HepG2 (cell line): ENCODE measurements at regions not wholly inside any gene's neighbourhood (a gene's known extent, or its start where the extent isn't known, plus 50 kb on each side); places are given as distances from the start of the nearest gene placed in this dataset.

Source experiments
- ATAC-seq: fragments of 200-7000 bp; cut with Tn5 transposase; 3 replicates; pipeline ENCODE4 v1.9.1; 2020; ENCODE audit warnings: mild to moderate bottlenecking, moderate library complexity
- BruUV-seq: library from RNA; stranded (reverse); fragments of 400-500 nt; replicated peaks from 2 replicates; lab custom pipeline; 2021; lab: Mats Ljungman, UMichigan
- CTCF ChIA-PET: fragments of 300-600 bp; formaldehyde crosslinking; extraction: SDS; loops from one replicate; lab custom pipeline; 2021; ENCODE audit warnings: low total read pairs, inconsistent platforms, low intra/inter-chr PET ratio; lab: Yijun Ruan, JAX
- POLR2A ChIA-PET: fragments of 350-600 bp; sonication (Branson Sonifier 250); formaldehyde crosslinking; loops from one replicate; lab custom pipeline; 2020; ENCODE audit warnings: antibody characterized with exemption, inconsistent platforms; lab: Yijun Ruan, JAX
- DNase-seq: peaks from one replicate; pipeline ENCODE4 v3.0.0-alpha.2; 2015; ENCODE audit warnings: low spot score
- FAIRE-seq: peaks from 3 replicates; lab custom pipeline; 2011; peaks lifted over from hg19 to GRCh38; lab: Jason Lieb, UNC
- H2AFZ ChIP-seq: one replicate; pipeline ENCODE4 v1.6.1; 2011; ENCODE audit warnings: low read length, inconsistent platforms
- H3K27ac ChIP-seq: fragments of 300-600 bp; 3 replicates; pipeline ENCODE4 v1.8.0; 2011; ENCODE audit warnings: mixed run types, mild to moderate bottlenecking, mixed read lengths, low read length, inconsistent platforms; ENCODE audit not compliant: insufficient read depth; ENCODE audit errors: extremely low read length
- H3K27me3 ChIP-seq, 2 experiments: fragments of 200-600 bp in 1 of 2; 2 replicates in 1 of 2; 3 replicates in 1 of 2; pipeline versions ENCODE4 v1.6.0 to v1.8.0; 2011; ENCODE audit warnings: low read length in 2 of 2, mild to moderate bottlenecking in 2 of 2, moderate library complexity in 2 of 2, inconsistent platforms in 1 of 2; ENCODE audit not compliant: insufficient read depth in 2 of 2, control insufficient read depth in 1 of 2
- H3K36me3 ChIP-seq, 2 experiments: fragments of 200-600 bp in 1 of 2; replicated peaks in 1 of 2; 2 replicates in 1 of 2; 3 replicates in 1 of 2; pipeline versions ENCODE4 v1.5.1 to v1.8.0; 2011; ENCODE audit warnings: low read length in 2 of 2, inconsistent platforms in 1 of 2; ENCODE audit not compliant: insufficient read depth in 2 of 2, control insufficient read depth in 1 of 2
- H3K4me1 ChIP-seq: 2 replicates; pipeline ENCODE4 v1.5.1; 2012; ENCODE audit warnings: low read length, inconsistent platforms; ENCODE audit not compliant: insufficient read depth
- H3K4me2 ChIP-seq: 2 replicates; pipeline ENCODE4 v1.6.0; 2011; ENCODE audit warnings: low read depth, low read length, inconsistent platforms
- H3K4me3 ChIP-seq, 3 experiments: fragments of 200-600 bp in 1 of 3; sonication (generic), shearing (Covaris generic) in 1 of 3; replicated peaks in 1 of 3; 2 replicates each; pipeline ENCODE4 v1.5.1; 2011 to 2016; ENCODE audit warnings: low read length in 3 of 3, inconsistent platforms in 2 of 3, low read depth in 2 of 3, mild to moderate bottlenecking in 2 of 3, control low read depth in 1 of 3, mixed read lengths in 1 of 3; ENCODE audit not compliant: insufficient read depth in 1 of 3
- H3K79me2 ChIP-seq: one replicate; pipeline ENCODE4 v1.6.1; 2011; ENCODE audit warnings: low read length, inconsistent platforms; ENCODE audit not compliant: insufficient read depth
- H3K9ac ChIP-seq: 2 replicates; pipeline ENCODE4 v1.6.0; 2011; ENCODE audit warnings: mild to moderate bottlenecking, low read depth, low read length, inconsistent platforms; ENCODE audit not compliant: insufficient read depth
- H3K9me3 ChIP-seq: 2 replicates; pipeline ENCODE4 v1.5.1; 2012; ENCODE audit warnings: mild to moderate bottlenecking, low read length
- H4K20me1 ChIP-seq: 2 replicates; pipeline ENCODE4 v1.6.0; 2011; ENCODE audit warnings: inconsistent platforms, mild to moderate bottlenecking, low read length, moderate library complexity; ENCODE audit not compliant: insufficient read depth
- CBX5 ChIP-seq: sonication (generic); formaldehyde crosslinking; IDR thresholded peaks from 2 replicates; pipeline ENCODE4 v1.4.0; 2020; ENCODE audit warnings: missing genetic modification reagents, borderline replicate concordance
- EED ChIP-seq: sonication (generic); formaldehyde crosslinking; IDR thresholded peaks from 2 replicates; pipeline ENCODE4 v1.5.0; 2020; ENCODE audit warnings: mild to moderate bottlenecking, missing genetic modification reagents
- NFE2L1 ChIP-seq: sonication (generic); formaldehyde crosslinking; IDR thresholded peaks from 2 replicates; pipeline ENCODE4 v1.4.0; 2020; ENCODE audit warnings: missing genetic modification reagents, mild to moderate bottlenecking, borderline replicate concordance
- PAX8 ChIP-seq: sonication (generic); formaldehyde crosslinking; IDR thresholded peaks from 2 replicates; pipeline ENCODE4 v1.8.0; 2022; ENCODE audit warnings: mild to moderate bottlenecking, missing genetic modification reagents, borderline replicate concordance
- TSC22D2 ChIP-seq: sonication (generic); formaldehyde crosslinking; IDR thresholded peaks from 2 replicates; pipeline ENCODE4 v1.5.1; 2020; ENCODE audit warnings: missing genetic modification reagents, mild to moderate bottlenecking, borderline replicate concordance
- U2AF1 ChIP-seq: fragments of 200-400 bp; formaldehyde crosslinking; optimal IDR thresholded peaks from 2 replicates; pipeline ENCODE3; 2017; ENCODE audit warnings: mild to moderate bottlenecking, low read depth, low read length
- YEATS2 ChIP-seq: sonication (generic); formaldehyde crosslinking; IDR thresholded peaks from 2 replicates; pipeline ENCODE4 v1.4.0; 2020; ENCODE audit warnings: missing genetic modification reagents, borderline replicate concordance
- ZNF225 ChIP-seq: sonication (generic); formaldehyde crosslinking; IDR thresholded peaks from 2 replicates; pipeline ENCODE4 v1.4.0; 2020; ENCODE audit warnings: mild to moderate bottlenecking, missing genetic modification reagents
- ZSCAN22 ChIP-seq: sonication (generic); formaldehyde crosslinking; IDR thresholded peaks from 2 replicates; pipeline ENCODE4 v1.4.0; 2020; ENCODE audit warnings: mild to moderate bottlenecking, missing genetic modification reagents
- in situ Hi-C: cut with HindIII; loops from 2 replicates; pipeline ENCODE4 v1.10.0; 2017; ENCODE audit warnings: low pct_unique_long_range_greater_than_20kb; ENCODE audit not compliant: extremely low pct_ligation_motif_present
- intact Hi-C: fragments of 100-400 bp; cut with micrococcal nuclease; formaldehyde crosslinking; loops from one replicate; pipeline ENCODE4 v1.10.0; 2022; ENCODE audit not compliant: unreplicated experiment
- TF ChIP-seq, protein P1 (sequence below): sonication (generic); formaldehyde crosslinking; IDR thresholded peaks from 2 replicates; pipeline ENCODE4 v1.4.0; 2020; ENCODE audit warnings: missing genetic modification reagents
- TF ChIP-seq, protein P2 (sequence below): IDR thresholded peaks from 2 replicates; pipeline ENCODE4 v1.6.1; 2016; ENCODE audit warnings: low read depth, control low read depth
- TF ChIP-seq, protein P3 (sequence below): sonication (generic); formaldehyde crosslinking; IDR thresholded peaks from 2 replicates; pipeline ENCODE4 v1.5.0; 2020; ENCODE audit warnings: mild to moderate bottlenecking, missing genetic modification reagents, borderline replicate concordance
- TF ChIP-seq, protein P4 (sequence below): IDR thresholded peaks from 2 replicates; pipeline ENCODE4 v1.6.1; 2016; ENCODE audit warnings: low read depth
- TF ChIP-seq, protein P5 (sequence below): sonication (generic); formaldehyde crosslinking; IDR thresholded peaks from 2 replicates; pipeline ENCODE4 v1.4.0; 2020; ENCODE audit warnings: mild to moderate bottlenecking, missing genetic modification reagents, borderline replicate concordance
- TF ChIP-seq, protein P6 (sequence below): sonication (generic); formaldehyde crosslinking; IDR thresholded peaks from 2 replicates; pipeline ENCODE4 v1.5.0; 2020; ENCODE audit warnings: missing genetic modification reagents, mild to moderate bottlenecking, borderline replicate concordance

DNA sequence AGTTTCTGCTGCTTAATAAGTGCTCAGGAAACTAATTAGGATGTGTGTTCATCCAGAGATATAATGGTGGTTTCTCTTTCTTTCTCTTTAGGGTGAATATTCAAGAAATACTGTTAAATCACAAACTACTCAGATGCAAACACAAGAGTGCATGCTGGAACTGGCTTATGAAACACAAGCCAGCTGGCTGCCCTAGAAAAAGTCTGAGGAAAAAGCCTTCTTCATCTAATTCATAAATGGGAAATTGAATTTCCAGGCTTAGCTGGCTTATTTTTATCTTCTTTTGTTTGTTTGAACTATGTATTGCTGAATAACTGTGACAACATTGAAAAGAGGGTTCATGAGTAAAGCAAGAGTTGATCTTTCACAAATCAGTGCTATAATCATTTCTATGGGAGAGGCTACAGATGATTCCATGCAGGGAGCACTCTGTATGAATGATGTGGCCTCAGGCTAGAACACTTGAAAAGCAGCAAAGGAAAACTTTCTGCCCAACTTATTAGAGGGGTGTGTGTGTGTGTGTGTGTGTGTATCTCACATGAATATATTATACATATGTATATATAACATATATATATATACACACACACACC, 69.8 kb upstream of the SCEL start:
- Histone ChIP-seq H2AFZ (no peak overlapping the region), H3K4me2 (no peak overlapping the region), H4K20me1 (no peaks in the 10 kb centered on the region), H3K36me3 (no peaks in the 10 kb centered on the region), H3K4me3 (no peak overlapping the region), H3K27me3 (0 out of 5 replicates have a peak, but pooled peaks cover 0 to 2% of the 10 kb centered on the region in 2 experiments), H3K4me1 (no peaks in the 10 kb centered on the region), H3K79me2 (no peaks in the 10 kb centered on the region), H3K9ac (no peak overlapping the region), H3K9me3 (no peaks in the 10 kb centered on the region), H3K27ac (no peak overlapping the region)
- intact Hi-C loops: no loop called here
- ChIA-PET CTCF (no interaction called here), POLR2A (no interaction called here)
- ATAC-seq: no peak
- no peak for DNase-seq
- no peak for FAIRE-seq
- in situ Hi-C loops: no loop called here
- TF ChIP-seq YEATS2 (CRISPR knock-in tag): no peak
- no peak for TF ChIP-seq NFE2L1 (CRISPR knock-in tag)
- TF ChIP-seq ZNF225 (CRISPR knock-in tag): no peak
- TF ChIP-seq, protein P1, sequence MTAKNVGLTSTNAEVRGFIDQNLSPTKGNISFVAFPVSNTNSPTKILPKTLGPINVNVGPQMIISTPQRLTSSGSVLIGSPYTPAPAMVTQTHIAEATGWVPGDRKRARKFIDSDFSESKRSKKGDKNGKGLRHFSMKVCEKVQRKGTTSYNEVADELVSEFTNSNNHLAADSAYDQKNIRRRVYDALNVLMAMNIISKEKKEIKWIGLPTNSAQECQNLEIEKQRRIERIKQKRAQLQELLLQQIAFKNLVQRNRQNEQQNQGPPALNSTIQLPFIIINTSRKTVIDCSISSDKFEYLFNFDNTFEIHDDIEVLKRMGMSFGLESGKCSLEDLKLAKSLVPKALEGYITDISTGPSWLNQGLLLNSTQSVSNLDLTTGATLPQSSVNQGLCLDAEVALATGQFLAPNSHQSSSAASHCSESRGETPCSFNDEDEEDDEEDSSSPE (CRISPR knock-in tag): no peak
- no peak for TF ChIP-seq EED
- no peak for TF ChIP-seq TSC22D2 (CRISPR knock-in tag)
- TF ChIP-seq, protein P2, sequence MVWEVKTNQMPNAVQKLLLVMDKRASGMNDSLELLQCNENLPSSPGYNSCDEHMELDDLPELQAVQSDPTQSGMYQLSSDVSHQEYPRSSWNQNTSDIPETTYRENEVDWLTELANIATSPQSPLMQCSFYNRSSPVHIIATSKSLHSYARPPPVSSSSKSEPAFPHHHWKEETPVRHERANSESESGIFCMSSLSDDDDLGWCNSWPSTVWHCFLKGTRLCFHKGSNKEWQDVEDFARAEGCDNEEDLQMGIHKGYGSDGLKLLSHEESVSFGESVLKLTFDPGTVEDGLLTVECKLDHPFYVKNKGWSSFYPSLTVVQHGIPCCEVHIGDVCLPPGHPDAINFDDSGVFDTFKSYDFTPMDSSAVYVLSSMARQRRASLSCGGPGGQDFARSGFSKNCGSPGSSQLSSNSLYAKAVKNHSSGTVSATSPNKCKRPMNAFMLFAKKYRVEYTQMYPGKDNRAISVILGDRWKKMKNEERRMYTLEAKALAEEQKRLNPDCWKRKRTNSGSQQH (CRISPR knock-in tag): no peak
- no peak for TF ChIP-seq CBX5 (CRISPR knock-in tag)
- TF ChIP-seq, protein P3, sequence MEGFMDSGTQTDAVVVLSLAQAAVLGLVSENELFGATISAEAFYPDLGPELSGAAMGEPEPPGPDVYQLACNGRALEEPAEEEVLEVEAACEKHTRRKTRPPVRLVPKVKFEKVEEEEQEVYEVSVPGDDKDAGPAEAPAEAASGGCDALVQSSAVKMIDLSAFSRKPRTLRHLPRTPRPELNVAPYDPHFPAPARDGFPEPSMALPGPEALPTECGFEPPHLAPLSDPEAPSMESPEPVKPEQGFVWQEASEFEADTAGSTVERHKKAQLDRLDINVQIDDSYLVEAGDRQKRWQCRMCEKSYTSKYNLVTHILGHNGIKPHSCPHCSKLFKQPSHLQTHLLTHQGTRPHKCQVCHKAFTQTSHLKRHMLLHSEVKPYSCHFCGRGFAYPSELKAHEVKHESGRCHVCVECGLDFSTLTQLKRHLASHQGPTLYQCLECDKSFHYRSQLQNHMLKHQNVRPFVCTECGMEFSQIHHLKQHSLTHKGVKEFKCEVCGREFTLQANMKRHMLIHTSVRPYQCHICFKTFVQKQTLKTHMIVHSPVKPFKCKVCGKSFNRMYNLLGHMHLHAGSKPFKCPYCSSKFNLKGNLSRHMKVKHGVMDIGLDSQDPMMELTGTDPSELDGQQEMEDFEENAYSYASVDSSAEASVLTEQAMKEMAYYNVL (CRISPR knock-in tag): no peak
- TF ChIP-seq, protein P4, sequence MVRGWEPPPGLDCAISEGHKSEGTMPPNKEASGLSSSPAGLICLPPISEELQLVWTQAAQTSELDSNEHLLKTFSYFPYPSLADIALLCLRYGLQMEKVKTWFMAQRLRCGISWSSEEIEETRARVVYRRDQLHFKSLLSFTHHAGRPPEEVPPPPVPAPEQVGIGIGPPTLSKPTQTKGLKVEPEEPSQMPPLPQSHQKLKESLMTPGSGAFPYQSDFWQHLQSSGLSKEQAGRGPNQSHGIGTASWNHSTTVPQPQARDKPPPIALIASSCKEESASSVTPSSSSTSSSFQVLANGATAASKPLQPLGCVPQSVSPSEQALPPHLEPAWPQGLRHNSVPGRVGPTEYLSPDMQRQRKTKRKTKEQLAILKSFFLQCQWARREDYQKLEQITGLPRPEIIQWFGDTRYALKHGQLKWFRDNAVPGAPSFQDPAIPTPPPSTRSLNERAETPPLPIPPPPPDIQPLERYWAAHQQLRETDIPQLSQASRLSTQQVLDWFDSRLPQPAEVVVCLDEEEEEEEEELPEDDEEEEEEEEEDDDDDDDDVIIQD: no peak
- TF ChIP-seq, protein P5, sequence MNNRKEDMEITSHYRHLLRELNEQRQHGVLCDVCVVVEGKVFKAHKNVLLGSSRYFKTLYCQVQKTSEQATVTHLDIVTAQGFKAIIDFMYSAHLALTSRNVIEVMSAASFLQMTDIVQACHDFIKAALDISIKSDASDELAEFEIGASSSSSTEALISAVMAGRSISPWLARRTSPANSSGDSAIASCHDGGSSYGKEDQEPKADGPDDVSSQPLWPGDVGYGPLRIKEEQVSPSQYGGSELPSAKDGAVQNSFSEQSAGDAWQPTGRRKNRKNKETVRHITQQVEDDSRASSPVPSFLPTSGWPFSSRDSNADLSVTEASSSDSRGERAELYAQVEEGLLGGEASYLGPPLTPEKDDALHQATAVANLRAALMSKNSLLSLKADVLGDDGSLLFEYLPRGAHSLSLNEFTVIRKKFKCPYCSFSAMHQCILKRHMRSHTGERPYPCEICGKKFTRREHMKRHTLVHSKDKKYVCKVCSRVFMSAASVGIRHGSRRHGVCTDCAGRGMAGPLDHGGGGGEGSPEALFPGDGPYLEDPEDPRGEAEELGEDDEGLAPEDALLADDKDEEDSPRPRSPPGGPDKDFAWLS: no peak
- TF ChIP-seq, protein P6, sequence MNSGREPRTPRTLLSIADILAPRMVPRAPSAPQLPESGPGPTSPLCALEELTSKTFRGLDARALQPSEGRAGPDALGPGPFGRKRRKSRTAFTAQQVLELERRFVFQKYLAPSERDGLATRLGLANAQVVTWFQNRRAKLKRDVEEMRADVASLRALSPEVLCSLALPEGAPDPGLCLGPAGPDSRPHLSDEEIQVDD (CRISPR knock-in tag): no peak
- no peak for TF ChIP-seq U2AF1
- no peak for TF ChIP-seq ZSCAN22
- no peak for TF ChIP-seq PAX8
- BruUV-seq: no TSS peak
